NCI-H2196 treated with DMSO at 0.1 percent for 48 hours (cell line): ENCODE measurements at regions not wholly inside any gene's neighbourhood (a gene's known extent, or its start where the extent isn't known, plus 50 kb on each side); places are given as distances from the start of the nearest gene placed in this dataset.
"Not testable (repeated sequence)": the region's sequence is repeated elsewhere in the genome, so short reads cannot be mapped to it uniquely, and the experiment has no call there.

Source experiments
- DNase-seq: peaks from one replicate; lab custom pipeline; 2025; ENCODE audit not compliant: unreplicated experiment; lab: John Stamatoyannopoulos, UW

DNA sequence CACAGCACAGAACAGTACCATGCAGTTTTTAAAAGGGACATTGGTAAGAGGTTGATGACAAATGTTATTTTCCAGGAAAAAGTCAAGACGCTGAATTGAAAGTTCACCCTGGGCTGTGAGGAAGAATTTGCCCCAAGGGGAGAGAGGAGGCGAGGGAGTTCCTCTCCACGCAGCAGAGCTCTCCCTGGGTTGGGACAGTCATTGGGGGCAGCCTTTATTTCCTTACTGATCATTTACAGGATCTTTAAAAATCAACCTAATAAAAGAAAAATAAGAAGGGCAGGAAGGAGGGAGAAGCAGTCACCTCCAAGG, 49.9 kb upstream of the WNT7B start:
- no peak for DNase-seq

DNA sequence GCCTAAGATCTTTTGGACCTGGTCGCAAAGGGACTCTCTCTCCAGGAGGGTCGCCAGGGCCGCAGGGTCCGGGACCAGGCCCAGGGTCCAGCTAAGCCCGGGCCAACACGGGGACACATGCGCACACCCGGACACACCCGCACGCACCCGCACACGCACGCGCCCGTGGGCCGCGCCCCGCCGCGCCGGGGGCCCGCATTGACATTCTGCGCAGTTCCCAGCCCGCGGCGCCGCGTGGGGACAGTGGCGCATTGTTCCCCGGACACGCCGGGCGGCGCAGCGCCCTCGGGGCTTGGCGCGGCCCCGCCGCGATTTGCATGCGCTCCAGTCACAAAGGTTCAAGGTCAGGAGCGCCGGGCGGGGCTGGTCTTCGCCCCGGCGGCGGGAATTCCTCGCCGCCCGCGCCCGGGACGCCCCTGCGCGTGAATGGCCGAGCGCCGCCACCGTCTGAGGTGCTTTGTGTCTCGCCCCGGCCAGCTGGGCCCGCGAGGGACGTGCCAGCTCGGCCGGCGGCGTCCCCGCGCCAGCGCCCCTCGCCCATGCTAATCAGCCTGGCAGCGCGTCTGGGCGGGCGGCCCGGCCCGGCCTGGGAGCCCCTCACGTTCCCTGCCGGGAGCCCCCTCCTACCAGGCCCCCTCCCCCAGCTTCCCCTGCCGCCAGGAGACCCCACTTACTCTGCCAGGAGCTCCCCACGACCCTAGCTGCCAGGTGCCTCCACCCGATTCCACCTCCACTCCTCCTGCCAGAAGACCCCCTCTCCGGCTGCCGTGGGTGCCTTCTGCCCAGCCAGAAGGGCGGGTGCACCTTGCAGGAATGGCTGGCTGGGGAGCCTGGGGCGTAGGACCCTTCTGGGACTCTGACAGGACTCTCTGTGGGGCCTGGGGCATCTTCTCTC, 50.5 kb upstream of the WNT7B start:
- no peak for DNase-seq

DNA sequence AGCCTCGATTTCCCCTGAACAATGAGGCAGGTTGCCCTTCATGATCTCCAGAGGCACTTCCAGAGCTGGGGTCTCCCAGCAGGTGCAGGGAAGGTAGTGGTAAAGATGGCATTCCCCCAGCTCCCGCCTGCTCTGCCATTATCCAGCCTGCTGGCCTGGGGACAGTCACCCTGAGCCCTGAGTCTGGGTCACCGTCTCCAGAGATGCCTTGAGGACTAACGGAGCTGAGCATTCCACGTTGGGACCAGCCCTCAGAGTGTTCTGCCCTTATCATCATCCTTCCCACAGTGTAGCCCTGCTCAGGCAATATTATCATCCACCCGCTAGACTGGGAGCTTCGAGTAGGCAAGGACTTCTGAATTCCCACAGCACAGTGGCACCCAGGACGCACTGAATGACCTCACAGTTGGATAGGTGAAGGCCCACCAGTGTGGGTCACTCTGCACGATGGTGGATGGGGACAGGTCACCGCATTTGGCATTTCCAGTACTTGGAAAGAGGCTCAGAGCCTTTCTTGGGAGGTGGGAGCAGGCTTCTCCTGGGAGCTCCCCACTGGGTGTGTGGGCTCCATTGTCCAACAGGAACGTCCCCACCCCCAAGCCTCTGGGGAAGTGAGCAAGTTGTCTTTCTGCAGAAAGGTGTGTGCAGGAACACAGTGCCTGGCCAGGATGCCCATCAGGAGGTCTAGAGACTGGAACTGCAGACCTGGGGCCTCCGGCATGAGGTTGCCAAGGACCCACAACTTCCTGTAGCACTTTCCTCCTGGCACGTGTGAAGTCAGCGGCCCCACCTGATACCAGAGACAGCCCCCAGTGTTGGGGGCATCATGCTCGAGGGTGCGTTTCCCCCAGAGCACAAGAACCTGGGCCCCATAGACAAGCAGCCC, 51.4 kb upstream of the WNT7B start:
- DNase-seq = no peak

DNA sequence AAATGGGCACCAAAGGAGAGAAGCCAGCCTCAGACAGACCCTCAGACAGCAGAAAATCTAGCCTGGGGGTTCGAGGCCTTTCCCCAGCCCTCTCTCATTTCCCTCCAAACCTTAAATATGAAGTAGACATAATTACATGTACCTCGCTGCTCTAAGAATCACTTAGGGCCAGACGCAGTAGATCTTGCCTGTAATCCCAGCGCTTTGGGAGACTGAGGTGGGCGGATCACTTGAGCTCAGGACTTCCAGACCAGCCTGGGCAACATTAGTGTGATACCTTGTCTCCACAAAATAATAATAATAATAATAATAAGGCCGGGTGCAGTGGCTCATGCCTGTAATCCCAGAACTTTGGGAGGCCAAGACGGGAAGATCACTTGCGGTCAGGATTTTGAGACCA, 52.1 kb upstream of the WNT7B start:
- no peak for DNase-seq

DNA sequence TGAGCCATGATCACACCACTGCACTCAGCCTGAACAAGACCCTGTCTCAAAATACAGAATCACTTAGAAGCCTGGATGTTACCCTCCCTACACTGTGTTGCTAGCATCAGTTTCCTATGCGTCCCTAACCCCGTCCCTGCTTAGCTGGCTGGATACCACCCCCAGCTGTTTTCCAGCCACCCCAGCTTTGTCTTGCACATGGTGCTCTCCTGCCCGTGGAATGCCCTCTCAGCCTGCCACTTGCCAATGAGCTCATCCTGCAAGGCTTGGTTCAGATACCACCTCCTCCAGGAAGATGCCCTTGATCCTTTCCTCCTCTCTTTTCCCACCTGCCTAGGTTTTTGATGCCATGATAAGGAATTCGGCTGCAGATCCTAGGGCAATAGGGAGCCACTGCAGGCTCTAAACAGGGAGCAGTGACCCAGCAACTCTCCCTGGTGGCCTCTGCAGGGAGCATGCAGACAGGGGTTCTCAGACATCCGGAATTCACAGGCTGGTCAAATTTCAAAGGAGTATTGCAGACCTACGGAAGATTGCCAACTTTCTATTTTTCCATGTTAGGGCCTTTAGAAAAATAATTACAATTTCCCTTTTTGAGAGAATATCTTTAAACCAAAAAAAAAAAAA, 52.7 kb upstream of the WNT7B start:
- no peak for DNase-seq

DNA sequence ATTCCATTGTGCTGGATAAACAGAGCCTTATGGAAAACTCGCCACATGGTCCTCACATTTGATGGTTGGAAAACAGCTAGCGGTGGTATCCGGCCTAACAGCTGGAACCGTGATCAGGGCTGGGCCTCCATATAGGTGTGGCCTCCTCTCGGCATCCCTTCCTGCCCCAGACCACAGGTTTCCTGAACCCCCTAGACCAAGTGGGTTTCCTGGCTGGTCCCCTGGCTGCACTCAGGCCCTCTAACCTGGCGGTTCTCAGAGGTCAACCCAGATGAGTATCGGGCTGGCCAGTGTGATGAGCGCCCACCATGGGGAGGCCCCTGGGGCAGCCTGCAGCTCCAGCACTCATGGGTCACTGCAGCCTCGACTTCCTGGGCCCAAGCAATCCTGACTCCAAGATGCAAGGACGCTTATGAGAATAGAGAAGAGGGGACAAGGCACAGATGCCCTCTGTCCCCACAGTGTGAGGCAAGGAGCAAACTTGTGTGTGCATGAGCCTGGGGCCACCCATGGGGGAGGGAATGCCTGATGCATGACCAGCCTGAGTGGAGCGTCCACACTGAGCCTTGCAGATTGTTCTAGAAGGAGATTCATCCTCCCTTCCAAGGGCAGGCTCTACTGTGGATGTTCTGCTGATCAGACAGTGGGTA, 53.4 kb upstream of the WNT7B start:
- no peak for DNase-seq

DNA sequence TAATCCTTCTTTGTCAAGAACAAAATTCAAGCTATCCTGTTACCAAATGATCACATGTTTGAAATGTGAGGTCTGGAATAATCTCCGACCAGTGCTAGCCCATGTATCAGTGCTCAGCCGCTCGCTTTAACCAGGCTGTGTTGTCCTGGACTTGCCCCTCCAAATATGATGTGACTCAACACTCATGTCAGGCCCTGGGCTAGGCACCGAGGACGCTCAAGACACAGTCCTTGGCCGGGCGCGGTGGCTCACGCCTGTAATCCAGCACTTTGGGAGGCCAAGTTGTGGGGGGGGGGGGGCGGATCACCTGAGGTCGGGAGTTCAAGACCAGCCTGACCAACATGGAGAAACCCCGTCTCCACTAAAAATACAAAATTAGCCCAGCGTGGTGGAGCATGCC, 54.1 kb upstream of the WNT7B start:
- no peak for DNase-seq

DNA sequence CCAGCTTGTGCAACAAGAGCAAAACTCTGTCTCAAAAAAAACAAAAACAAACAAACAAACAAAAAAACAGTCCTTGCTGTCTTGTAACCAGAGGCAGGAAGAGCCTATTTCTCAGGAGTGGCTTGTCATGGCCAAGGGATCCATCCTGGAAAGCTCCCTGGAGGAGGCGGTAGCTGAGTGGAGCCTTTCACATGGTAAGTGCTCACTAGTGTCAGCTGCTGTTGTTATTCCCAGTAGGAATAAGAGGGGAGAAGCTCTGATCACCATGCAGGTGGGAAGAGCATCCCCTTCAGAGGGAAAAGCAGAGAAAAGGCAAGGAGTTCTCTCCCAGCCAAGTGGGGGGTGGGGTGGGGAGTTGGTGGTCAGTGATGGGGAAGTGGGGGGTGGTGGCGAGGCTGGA, 54.6 kb upstream of the WNT7B start:
- no peak for DNase-seq

DNA sequence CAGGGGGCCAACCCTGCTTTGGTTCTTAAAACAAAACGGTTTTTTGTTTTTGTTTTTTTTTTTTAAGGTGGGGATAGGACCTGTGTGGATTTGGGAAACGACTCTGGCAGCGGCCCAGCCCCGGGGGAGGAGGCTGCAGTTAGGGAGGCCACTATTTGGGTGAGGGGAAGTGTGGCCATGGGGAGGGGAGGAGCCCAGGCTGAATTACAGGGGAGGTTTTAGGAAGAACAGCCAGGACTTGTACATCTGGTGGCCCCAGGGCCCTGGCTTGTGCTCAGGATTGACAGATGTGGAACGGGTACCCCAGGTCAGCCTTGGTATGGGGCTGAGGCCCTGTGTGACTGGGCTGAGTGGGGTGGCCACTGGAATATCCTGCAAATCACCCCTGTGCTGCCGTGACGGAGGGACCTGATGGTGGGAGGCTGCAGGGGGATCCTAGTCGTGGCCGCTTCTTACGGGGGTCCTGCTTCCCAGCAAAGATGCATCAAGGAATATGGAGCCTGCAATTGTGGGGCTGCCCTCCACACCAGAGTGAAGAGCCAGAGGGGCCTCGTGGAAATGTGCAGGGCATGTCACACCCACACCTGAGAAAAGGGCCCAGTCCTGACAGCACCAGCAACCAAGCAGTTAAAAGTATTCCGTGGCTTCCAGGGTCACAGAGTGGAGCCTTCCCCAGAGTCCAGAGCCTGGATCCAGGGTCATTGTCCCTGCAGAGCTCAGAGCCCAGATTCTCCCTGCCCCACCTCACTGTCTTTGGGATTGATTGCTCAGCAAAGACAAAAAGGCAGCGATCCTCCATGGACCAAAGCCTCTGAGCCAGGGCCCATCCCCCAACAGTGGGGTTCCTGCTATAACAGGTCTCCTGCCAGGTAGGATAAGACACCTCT, 55.2 kb upstream of the WNT7B start:
- no peak for DNase-seq

DNA sequence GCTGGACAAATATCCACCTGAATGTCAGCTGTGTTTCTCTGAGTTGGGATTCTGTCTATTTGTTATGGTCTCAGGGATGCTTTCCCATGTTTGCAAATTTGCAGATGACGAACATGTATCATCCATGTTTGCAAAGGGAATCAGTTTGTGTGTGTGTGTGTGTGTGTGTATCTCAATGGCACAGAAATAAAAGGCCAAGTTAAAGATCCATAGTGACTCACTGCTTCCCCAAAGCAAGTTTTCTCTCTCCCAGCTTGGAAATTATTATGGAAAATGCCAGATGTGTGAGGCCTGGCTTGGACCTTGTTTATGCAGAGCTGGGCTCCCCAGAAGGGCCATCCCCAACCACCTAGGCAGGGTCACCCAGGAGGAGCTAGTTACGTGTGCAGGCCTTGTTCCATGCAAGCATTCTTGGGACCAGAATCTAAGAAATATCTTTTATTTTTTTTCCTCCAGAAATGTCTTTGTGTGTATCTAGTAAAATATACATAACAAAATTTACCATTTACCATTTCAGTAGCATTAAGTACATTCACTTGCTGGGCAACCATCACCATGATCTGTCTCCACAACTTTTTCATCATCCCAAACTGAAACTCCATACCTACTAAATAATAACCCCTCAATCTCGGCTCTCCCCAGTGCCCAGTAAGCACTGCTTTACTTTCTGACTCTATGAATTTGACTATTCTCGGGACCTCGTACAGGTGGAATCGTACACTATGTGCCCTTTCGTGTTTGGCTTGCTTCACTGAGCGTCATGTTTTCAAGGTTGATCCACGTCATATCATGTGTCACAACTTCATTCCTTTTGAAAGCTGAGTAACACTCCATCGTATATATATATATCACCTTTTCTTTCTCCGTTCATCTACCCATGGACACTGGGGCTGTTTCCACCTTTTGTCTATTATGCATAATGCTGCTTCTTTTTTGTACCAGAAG, 56.6 kb upstream of the WNT7B start:
- DNase-seq = no peak

DNA sequence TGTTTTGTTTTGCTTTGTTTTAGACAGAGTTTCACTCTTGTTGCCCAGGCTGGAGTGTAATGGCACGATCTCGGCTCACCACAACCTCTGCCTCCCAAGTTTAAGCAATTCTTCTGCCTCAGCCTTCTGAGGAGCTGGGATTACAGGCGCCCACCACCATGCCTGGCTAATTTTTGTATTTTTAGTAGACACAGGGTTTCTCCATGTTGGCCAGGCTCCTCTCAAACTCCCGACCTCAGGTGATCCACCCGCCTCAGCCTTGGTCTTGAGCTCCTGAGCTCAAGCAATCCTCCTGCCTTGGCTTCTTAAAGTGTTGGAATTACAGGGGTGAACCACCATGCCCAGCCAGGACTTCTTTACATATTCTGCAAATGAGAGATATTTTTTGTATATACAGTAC, 57.5 kb upstream of the WNT7B start:
- DNase-seq = not testable (repeated sequence)

DNA sequence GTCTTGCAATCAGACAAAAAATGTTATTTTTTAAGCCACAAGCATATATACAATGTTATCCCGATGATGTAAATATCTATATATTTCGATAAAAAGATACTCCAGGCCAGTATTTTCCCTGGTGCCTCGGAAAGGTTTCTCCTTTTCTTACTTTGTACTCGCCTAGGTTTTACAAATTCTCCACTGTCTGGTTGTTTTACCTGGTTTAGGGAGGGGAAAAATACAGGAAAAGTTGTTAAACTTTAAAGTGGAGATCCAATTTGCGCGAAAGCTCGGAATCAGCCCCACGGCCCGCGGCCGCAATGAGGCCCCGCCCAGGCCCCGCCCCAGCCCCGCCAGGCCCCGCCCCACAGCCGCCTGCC, 58.4 kb upstream of the WNT7B start:
- no peak for DNase-seq

DNA sequence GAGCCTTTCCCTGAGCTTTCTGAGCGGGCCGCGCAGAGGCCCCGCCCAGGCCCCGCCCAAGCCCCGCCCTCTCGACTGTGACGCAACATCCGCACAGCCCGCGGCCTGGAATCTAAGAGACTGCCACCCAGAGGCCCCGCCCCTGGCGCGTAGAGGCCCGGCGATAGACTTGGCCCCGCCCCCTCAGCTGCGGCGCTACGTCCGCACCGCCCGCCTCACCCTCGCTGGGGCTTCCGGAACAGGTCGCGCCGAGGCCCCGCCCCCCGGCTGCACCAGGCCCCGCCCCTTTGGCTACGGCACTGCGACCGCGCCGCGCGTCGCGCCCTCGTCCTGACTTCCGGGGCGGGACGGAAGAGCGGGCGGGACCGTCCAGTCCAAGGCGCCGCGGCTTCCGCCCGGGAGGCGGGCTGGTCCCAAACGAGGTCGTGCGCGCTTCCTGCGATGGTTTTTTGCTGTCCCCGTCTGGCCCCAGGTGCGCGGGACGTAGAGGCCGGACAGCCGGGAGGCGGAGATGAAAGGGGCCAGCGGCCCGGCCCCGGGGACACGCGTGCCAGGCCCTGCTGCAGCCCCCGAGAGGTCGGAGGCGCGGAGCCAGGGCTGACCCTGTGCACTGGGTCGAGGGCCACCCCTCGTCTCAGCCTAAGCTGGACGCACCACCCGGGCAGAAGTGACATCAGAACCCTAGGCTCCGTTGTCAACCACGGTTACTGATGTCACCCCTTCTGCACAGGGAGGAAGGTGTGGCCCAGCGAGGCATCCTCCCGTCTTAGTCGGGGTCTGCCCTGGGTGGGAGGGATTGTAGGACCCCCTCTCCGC, 59.0 kb upstream of the WNT7B start:
- DNase-seq = peak; percentile 100

DNA sequence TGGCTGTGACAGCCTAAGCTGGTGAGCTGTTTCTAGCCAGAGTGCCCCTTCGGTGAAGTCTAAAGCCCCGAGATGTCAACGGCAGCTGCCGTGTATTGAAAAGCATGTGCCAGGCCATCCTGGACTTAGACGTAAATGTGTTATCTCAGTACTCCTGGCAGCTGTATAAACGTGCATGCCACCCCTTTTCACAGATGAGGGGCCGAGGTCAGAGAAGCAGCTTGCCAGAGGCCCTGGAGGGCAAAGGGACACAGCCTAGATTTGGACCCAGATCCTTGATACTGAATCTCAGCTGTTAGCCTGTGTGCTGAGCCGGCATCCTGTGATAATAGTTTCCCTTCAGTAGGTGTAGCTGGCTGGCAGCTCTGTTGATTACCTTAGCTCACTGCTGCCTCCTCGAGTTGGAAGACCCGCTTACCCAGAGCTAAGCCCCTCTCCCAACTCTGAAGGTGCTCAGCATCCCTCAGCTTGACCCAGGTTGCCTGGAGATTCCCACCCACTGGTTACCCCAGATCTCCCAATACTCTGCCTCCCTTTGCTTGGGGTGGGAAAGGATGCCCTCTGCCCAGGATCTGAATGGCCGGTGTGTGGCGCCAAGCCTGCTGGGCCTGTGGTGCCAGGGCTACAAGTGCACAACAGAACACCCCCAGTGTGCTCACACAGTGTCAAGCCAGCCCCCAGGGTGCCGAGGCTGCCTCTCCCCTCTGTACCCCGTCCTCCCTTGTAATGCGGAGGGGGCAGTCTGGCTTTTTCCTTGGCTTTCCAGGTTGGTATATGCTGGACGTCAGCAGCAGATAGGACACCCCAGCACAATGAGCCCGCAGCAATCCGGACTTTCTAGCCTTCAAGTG, 59.8 kb upstream of the WNT7B start:
- DNase-seq = peak; percentile 67

DNA sequence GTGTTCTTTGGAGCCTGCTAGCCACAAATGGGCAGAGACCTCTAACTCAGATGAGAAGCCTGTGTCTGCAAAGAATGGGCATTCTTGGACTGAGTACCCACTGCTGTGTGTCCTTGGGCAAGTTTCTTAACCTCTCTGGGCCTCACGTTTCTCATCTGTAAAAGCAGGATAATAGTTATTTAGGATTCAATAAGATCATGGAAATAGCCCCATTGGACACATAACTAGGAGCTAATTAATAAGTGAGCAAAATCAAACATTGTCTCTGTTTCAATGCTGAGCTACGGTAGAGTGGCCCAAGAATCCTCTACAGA, 61.2 kb upstream of the WNT7B start:
- no peak for DNase-seq

DNA sequence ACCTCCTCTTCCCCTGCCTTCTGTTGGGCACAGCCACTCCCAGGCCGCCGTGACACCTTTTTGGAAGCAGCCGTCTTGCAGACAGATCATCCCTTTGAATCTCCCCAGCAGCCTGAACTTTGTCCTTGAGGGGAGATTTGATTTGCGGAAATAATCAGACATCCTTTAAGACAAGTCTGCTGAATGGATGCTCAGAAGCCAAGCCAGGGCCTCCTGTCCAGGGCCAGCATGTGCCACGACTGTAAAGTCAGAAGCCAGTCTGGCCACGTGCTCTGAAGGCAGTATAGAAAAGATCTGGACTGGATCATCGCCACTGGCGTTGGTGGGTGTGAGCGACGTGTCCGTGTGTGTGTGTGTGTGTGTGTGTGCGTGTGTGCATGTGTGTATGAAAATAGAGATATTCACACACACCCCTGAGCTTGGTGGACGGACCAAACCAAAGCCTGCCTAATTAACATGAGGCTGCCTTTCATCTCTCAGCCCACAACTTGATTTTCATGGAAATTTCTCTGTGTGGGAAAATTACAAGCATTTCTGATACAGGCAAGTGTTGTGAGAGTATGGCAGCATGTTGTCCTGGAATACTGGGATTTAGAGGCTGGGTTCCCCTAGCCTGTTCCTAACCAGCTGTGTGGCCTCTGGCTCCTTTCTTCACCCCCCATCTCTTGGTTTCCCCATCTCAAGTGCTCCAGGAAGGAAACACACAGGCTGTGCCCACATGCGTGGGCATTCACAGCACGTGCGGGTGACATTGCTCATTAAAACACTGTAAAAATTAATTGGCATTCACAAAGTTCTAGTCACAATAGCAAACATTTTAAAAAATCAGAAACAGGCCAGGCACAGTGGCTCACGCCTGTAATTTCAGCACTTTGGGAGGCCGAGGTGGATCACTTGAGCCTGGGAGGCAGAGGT, 61.8 kb upstream of the WNT7B start:
- no peak for DNase-seq

DNA sequence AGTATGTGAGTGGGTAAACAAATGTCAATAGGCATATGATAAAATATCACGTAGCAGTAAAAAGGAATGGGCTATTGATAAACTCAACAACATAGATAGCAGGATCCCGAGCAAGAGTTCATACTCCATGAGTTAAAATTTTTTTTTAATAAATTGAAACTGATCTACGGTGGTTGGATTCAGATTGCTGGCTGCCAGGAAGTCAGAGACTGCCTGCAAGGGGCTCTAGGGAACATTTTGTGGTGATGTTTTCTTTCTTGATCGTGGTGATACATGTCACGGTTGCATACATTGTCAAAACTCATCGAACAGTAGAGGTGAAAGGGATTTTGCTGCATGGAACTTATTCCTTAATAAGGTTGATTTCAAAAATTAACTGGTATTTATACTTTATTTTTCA, 62.6 kb upstream of the WNT7B start:
- DNase-seq = no peak
